ENCODE measurements at regions not wholly inside any gene's neighbourhood (a gene's known extent, or its start where the extent isn't known, plus 50 kb on each side); places are given as distances from the start of the nearest gene placed in this dataset.

DNA sequence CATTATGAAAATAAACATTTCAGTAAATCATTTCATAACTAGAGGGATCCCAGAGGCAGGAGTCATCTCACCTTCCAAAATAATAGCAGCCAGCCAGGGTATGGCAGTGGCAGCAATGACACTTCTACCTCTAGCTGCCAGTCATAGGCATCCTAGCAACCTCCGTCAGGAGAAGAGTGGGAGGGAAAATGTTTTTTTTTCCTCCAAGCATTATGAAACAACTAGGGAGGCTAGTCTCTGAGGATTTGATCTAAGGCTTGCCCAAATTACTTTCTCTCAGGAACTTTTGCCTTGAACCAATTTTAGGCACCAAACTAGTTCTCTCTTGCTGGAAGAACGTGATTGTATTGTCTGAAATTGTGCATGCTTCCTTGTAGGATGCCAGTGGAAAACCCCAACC, 208.7 kb upstream of the PREP start:
- no peak for DNase-seq (ENCODE audit: low read depth in 2 of 2)

DNA sequence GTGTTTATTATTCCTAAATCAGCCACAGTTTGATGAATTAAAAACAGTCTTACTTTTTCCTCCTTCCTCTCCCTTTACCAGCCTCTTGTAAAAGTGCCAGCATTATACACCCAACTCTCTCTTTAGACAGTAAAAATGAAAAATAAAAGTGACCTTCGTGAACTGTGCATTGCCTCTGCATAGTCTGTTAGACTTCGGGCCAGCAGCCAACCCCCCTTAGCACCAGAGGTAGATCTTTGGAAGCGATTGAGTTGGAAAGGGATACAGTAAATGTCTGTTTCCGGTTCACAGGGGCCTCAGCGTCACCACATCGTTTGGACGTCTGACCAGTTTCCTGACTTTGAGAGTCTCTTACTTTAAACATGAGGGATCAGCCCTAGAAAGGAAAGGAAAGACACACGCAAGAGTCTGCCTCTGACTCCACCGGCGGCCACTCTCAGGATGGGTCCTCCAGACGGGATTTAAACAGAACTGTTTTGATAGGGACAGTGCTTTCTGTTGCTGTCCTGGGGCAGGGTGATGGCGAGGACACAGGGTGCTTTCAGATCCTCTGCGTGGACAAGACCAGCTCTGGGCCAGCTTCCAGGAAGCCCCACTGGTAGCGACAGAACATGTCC, 206.6 kb upstream of the PREP start:
- no peak for DNase-seq (ENCODE audit: low read depth in 2 of 2)

DNA sequence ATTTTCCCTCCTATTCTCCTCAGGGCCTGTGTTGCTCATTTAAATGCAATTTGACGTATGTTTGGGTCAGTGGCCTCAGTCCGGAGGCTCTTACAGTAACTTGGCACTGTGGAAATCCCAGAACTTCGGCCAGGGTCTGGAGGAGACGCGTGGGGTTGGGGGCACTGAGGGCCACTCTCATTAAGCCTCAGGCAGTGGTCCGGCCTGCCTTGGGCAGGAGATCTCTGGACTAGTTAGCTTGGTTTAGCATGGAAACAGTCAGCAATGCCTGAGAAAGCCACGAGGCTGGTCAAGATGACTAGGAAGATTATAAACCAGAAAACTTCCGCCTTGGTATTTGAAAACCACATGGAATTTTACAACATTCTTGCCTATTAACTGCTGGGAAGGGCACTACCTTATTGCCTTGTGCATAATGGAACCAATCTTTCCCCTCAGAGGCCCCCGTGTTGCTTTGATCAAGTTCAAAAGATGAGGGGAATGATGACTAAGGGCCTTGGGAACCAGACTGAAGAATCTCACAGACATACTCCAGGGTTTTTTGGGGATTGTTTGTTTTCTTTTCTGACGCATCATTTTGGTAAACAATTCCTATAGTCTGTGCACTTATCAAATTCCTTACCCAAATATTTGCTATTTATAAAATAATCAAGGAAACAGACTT, 206.0 kb upstream of the PREP start:
- no peak for DNase-seq (ENCODE audit: low read depth in 2 of 2)

DNA sequence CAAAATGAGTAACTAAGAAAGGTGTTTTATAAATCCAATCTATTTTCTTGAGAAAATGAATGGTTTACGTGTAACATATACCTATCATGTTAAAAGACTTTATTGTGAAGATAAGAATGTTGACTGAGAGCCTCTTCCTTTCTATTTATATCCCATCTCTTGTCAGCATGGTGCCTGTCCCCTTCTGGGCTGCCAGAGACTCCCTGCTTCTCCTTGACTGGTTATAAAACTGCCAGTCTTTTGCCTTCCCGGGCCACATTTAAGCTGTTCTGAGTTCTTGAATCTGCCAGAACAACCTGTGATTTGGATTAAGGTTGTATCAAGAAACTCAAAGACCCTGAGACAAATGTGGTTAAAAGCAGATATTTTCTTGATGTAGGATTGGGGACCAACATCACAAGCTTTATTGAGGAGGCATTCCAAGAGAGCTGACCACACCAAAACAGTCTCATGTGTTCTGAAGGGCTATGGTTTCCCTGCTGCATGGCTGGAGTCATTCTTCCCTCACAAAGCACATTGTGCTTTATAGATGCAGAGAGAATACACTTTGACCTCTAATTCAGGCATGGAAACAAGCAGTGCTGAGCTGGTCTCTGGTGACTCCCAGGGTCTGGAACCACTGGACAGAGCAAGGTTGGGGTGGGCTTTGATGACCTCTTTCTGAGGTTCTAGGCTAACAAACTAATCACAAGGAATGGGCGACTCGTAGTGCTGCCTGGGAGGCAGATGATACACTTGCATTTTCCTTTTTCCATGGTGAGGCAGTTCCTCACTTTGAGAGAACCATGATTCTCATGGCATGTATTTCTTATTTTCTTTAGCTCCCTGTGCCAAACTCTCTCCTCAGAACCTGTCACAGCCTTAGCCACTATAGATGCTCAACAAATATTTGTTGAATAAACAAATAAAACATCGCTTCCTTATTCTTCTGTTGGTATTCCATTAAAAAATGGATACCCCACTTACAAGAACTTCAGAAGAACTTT, 205.0 kb upstream of the PREP start:
- DNase-seq (ENCODE audit: low read depth in 2 of 2), result no peak

DNA sequence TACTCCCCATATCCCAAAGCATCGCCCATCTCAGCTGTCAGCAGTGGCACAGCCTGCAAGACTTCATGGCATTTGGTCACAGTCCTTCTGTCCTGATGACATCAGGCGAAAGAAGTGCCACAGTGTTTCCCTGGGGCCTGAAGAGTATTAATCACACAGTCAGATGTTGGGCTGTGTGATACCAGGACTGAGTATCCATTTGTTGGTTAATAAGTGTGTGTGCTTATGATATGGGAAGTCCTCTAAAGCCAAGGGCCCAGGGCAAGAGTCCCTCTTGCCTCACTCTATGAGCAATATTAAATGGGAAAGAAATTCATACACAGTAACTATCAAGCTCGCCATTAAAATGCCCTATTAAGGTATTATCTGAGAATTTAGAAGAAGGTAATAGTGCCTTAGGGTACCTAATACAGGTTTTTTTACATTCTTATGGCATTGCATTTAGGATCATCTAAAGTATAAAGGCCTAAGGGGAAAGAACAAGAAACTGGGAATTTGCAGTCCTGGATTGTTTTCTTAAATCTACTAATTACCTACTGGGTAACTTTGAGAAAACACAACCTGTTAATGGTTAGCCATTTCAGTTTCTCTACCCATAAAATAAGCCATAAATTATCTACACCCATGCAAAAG, 204.1 kb upstream of the PREP start:
- no peak for DNase-seq (ENCODE audit: low read depth in 2 of 2)

DNA sequence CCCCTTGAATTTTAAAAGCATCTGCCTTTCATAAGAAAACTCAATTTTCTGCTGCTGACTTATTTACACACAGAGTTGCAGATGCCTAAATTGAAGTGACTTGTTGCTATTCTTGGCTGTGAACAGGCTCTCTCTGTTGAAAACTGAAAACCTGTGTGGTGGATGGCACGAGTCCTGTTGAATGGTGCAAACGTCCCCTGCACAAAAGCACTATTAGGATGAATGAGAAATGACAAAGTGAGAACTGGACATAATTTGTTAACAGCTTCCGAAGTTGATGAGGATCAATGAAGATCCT, 201.7 kb upstream of the PREP start:
- DNase-seq (ENCODE audit: low read depth in 2 of 2), result no peak

DNA sequence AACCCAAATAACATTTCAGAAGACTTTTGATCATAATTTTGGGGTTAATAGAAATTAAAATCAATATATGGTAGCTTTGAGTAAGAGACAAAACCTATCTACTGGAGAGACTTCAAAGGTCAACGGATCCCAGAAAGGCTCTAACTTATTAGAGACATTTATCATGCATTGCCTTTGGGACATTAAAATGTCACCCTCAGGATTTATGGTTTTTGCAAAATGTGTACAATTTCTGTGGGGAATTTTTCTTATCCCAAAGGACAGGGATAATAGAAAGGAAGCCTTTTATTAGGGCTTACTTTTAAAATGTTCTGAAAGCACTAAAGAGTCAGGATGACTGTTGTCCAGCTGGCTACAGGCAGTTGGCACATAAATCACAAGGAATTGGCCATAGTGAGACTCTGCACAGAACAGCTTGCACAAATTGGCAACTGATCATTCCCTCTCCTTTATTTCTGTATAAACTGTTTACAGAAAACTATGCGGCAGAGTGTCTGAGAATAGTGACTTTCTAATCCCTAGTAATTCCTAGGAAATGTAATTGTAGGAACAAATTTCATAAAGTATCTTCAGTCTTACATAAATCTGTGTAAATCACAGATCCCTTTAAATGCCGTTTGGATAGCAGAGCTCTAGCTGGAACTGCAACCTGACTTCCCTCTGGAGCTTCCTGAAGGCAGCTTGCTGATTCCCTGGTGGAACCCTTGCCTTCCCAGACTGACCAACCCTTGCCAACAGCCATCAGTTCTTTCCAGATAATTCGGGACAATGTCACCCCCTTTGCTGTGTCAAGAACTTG, 201.1 kb upstream of the PREP start:
- DNase-seq (ENCODE audit: low read depth in 2 of 2), result no peak

DNA sequence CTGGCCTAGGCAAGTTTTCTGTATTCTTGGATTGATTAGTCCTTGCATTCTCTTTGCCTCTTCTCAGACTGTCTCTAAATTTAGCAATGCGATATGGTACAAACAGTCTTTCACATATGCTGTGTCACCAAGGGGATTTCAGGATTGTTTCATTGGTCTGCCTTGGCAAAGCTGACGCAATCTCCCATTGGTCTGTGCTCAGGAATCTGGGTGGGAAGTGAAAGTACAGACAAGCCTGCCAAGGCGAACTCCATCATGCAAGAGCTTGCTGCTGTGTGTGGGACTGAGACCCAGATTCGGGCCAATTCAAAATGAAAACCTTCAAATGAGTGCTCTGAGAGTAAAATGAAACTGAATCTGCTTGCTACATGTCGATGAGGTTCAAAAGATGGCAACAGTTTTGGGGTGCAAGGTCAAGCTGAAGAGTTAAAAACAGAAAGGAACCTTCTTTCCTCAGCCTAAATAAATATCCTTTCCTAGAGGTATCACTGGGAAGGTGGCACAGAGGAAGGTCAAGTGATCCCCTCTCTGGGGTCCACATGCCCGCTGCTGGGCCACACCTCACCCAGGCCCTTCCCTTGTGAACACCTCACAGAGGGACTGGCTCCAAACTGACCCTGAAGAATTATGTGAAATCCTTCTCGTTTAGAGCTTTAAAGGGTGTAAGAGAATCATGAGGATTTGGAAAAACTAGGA, 198.8 kb upstream of the PREP start:
- DNase-seq (ENCODE audit: low read depth in 2 of 2), result no peak

DNA sequence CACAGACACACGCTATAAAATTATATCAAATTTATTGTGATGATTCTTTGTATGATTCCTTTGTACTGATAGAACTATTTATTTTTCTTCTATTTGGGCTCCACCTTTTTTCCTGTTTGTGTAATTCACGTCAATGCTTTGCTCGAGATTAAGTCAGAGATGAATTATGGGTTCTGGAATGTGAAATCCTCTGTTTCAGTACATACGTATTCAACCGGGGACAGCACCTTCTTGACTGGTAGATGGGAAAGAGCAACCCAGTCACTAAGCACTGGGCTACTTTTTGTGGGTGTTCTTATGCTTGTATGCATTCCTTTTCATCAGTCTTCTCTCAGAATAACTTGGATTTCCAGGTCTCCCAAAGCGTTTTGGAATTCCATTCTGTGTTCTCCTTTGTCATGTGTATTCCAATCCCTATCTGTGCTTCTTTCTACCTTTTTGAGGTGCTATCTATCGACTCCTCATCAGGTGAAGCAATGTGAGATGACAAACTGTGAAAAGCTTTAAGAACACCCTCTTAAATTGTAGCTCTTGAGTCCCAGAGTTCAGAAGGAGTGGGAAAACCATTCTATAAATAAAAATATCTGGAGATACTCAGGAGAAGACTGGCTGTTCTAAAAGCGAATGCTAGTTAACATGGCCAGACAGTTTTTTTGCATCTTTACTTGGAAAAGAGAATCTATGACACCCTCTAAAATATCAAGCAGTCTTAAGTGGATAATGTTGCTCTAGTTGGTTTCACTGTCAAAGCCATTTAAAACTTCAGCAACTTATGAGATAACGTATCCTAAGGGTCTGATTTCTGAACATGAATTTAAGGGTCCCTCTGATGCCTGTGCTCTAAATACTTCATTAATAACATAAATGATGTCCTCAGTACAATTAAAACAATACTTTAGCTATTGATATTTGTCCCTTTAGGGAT, 197.7 kb upstream of the PREP start:
- DNase-seq (ENCODE audit: low read depth in 2 of 2), result no peak

DNA sequence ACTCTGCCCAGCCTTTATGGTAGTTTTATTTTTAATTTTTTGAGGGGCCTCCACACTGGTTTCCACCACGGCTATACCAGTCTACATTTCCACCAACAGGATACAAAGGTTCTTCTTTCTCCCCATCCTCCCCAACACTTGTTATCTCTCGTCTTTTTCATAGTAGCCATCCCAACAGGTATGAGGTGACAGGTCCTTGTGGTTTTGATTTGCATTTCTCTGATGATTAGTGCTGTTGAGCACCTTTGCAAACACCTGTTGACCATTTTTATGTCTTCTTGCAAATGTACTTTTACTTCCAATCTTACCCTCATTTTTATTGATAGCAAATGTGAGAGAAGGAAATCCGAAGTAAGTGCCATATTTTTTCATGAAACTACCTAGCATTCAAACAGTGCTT, 195.4 kb upstream of the PREP start:
- no peak for DNase-seq (ENCODE audit: low read depth in 2 of 2)

DNA sequence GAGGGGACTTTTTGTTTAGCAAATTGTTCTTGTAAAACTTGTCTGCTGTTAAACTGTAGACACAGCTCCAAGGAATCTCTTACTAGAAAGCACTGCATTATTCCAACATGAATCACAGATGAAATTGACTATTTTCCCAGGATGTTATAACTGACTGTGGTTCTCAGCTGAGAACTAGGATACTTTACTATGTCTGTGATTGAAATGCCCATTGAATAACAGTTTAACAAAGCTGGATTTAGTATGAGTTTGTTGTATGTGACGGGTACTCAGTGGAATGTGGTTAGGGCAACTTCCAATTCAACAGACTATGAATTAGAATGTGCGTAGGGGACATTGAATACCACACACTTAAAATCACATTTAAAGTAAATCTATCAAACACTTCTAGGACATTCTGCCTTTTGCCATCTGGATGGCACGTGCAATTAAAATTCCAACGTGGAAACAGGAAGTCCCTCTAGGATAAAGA, 193.4 kb upstream of the PREP start:
- no peak for DNase-seq (ENCODE audit: low read depth in 2 of 2)

DNA sequence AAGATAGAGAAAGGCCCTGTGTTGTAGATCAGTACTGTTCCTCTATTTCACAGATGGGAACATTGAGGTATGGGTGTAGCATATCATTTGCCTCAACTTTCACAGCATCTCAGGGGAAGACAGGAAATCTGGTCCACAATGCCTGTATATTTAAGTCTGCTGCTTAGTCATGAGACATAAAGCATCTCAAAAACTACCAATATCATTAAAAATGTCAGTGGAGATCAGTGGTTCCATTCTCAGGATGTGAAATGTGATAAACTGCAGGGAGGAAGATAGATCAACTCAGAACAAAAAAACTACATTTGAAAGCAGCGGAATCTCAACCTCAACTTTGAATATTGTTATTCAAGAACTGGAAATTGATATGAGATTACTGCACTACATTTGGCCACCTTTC, 192.9 kb upstream of the PREP start:
- no peak for DNase-seq (ENCODE audit: low read depth in 2 of 2)

DNA sequence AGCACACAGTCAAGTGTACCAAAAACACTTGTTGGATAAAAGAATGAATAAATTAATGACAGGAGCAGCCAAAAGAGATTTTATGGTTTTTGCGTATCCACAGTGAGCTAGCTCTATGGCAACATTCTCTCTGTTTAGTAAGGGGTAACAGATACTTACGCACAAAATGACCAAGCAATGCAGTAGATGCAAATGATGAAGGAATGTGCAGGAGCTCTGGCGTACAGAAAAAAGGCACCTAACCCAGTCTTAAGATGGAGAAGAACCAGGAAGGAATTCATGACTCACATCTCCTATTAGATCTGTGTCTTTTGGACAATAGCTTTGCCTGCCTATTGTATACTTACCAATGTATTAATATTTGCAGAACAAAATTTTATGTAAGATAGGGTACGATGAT, 191.9 kb upstream of the PREP start:
- DNase-seq (ENCODE audit: low read depth in 2 of 2), result no peak

DNA sequence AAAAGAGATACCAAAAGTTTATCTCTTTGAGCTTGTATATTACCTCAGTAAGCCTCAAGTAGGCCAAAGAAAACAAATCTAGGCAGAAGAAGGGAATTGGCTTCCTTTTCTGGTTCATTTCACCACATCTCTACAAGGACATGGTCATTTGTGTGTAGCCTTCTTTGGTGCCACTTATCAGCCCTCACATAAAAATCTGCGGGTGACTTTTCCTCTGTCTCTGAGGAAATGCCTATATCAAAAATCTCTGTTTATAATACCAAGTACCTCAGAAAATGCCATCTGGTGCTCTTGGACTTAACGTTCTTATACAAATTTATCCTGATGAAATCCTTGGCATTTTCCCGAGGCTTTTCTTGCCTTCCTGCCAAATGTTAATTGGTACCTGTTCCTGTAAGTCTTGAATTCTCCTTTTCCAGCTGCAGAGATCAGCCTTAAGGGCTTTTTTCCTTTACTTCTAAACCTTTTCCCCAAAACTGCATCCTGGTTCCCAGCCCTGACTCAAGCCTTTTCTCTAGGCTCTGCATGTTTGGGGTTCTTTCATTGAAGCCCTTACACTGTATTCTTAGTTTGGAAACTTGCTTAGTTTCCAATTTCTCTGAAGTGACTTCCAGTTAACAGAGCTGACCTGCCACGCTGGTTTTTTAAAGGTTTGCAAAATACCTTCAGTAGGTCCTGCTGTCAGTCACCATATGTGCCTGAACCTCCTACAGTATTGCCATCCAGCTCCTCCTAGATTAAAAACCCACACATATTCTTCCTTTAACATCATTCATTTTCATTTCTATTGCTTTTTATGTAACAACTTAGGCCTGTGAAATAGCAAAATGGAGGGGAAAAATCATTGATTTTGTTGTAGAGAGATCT, 191.2 kb upstream of the PREP start:
- no peak for DNase-seq (ENCODE audit: low read depth in 2 of 2)

DNA sequence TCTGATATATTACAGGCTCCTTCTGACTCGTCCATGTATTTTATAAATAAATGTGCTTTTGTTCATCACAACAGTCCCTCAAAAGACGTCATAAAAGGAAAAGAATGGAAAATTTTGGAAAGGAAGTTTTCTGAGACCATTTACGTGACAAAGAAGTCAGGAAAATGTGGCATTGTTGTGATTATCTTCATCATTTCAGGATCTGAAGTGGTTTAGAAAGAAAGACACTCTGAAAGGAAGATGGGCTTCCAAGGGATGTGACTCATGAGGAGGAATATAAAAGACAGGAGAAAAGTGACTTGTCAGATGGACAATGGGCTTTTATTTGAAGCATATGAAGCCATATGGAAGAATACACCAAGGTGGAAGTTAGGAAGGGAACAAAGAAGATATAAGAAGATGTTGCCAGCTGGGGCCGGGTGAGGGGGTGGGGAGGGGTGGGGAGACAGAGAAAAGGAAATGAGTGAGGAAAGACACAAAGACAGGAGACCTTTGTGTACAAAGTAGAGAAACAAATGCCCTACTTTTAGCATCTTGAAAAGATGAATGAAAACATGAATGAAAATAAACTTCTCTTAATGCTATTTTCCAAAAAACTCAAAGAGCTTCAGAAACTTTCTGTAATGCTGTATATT, 190.3 kb upstream of the PREP start:
- no peak for DNase-seq (ENCODE audit: low read depth in 2 of 2)

DNA sequence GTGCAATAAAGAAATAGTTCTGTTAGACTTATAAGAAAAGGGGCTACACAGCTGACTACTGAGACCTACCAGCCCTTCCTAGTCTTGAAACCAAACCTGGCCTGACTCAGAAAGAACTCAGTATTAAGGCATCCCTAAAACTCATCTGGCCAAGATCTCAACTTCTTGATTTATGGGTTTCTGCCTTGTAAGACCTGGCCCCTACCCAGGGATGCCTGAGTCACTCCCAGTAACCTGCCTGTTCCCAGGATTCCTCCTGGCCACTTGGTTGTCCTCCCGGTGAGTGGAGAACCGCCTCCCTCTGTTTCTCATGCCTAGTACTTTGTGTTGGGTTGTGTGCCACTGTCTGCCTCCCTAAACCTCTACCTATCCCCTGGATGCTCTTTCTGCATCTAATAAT, 189.4 kb upstream of the PREP start:
- DNase-seq (ENCODE audit: low read depth in 2 of 2), result no peak

DNA sequence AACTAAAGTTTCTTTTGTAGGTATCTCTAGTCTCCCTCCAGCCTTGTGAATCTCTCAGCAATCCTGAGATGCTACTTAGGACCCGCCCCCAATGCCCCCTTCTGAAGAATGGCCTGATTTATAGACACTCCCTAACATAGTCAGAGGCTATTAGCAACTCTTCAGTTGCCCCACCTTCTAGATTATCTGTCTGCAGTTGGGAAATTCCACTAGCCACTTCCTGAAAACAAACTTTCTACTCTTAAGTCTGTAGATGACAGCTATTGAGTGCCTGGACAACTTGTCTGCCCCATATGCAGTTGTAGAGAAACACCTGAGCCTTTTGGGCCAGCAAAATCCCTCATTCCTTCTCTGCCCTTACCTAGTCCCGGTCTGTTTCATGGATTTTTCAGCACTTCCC, 188.2 kb upstream of the PREP start:
- no peak for DNase-seq (ENCODE audit: low read depth in 2 of 2)

DNA sequence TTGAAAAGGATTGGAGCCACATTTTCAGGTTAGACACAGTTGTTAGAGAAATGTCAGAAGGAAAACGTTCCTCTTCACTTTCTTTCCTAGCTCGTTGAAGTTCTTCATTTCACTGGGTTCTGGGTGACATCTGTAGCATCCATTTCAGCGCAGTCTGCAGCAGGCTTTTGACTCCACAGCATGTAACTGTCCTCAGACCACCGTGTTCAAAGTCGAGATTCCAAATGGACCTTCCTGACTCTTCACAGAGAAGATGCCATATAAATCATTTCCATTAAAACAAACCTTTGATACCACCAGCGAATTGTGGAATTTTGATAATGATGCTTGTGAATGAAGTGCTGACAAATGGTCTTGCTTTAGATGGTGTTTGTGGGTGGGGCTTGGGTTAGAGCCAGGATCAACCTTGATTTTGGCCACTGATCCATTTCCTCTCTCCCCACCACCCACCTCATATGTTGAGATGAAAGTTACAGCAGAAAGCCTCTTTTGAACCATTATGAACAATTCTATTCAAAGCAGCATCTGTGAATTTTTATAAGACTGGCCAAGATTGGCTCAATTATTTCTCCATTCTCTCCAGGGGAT, 185.3 kb upstream of the PREP start:
- DNase-seq (ENCODE audit: low read depth in 2 of 2), result no peak

Measured in activated CD8-positive, alpha-beta memory T cell treated with anti-CD3 and anti-CD28 coated beads for 4 hours (primary cell).